Germinal center (tissue), 1 donor: ENCODE measurements at regions not wholly inside any gene's neighbourhood (a gene's known extent, or its start where the extent isn't known, plus 50 kb on each side); places are given as distances from the start of the nearest gene placed in this dataset.

Source experiments
- DNase-seq: peaks from one replicate; pipeline ENCODE4 v3.0.0; 2012; ENCODE audit warnings: mixed read lengths, low spot score

DNA sequence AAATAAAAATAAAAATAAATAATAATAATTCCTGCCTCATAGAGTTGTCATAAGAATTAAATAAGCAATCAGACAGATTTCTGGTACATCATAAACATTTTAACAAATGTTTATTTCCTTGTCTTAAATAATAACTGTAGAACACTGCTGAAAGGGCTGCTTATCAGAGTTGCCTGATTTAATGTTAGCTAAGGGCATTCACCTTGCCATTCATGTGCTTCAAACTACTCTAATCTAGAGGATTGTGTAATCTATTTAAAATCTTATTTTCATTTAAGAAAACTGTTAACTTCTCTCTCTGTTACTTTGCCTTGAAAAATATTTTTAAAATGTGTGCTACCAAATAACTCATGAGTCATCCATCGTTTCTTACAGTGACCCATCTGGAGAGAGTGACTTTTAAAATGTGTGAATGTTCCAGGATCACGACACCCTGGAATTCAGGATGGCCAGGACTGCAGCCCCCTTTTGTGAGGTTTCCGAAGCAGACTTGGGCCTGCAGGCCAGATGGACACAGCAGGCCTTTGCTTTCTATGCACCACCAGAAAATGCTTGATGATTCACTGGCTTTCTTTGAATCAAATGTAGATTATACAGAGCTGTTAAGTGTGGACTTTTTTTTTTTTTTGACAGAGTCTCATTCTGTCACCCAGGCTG is 109.1 kb upstream of the TNS3 start:
- no peak for DNase-seq

DNA sequence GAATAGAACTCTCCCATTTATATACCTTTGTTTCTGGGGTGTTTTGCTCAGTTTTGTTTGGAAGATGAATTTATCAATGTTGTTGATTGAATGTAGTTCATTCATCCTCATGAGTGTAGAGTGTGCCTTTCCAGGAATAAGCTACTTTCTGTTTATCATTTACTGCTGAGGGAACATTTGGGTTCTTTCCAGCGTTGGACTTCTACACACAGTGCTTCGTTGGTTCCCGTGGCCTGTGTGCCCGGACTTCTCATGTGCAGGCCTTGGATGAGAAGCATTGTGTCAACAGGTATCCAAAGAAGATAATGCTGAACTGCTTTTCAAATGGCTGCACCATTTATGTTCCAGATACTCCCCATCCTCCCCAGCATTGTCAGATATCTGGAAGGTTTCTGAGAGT is 107.6 kb upstream of the TNS3 start:
- DNase-seq, result no peak

DNA sequence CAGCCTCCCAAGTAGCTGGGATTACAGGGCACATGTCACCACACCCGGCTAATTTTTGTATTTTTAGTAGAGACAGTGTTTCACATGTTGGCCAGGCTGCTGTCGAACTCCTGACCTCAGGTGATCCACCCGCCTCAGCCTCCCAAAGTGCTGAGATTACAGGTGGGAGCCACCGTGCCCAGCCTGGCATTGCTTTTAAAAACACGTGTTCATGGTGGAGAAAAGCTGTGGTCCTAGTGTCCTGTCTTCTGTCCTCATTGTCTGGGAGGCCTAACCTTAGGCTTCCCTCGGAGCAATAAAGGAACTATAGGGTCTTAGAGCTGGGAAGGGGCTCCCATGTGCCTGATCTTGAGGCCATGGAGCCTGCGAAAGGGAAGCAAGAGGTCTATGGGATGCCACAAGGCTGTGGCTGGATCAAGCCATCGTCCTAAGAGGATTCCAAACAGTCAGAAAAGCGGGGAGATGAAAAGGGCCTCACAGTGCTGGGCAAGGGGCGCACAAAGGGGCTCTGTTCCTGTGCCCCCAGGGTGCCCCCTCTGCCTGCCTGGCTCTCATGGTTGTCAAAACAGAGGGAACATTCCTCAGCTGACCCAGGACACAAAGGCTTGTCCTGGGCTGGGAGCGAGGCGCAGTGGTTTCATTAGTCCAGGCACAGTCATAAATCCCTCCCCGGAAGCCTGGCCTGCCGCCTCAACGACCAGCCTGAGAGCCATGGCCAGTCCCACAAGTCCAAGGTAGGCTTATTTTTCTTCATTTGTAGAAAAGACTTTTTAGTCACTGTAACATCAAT is 106.6 kb upstream of the TNS3 start:
- DNase-seq, result no peak

DNA sequence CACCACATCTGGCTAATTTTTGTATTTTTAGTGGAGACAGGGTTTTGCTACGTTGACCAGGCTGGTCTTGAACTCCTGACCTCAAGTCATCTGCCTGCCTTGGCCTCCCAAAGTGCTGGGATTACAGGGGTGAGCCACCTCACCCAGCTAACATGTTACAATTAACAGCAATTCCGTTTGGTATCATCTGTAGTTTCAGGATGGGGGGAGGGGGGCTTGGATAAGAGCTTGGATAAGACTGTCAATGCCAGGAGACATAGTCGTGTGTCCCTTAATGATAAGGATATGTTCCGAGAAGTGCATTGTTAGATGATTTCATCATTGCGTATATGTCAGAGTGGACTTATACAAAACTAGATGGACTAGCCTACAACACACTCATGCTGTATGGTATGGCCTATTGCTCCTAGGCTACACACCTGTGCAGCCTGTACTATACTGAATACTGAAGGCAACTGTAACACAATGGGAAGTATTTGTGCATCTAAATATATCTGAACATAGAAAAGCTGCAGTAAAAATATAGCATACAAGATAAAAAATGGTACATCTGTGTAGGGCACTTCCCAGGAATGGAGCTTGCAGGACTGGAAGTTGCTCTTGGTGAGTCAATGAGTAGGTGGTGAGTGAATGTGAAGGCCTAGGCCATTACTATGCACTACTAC is 103.9 kb upstream of the TNS3 start:
- DNase-seq, result no peak

DNA sequence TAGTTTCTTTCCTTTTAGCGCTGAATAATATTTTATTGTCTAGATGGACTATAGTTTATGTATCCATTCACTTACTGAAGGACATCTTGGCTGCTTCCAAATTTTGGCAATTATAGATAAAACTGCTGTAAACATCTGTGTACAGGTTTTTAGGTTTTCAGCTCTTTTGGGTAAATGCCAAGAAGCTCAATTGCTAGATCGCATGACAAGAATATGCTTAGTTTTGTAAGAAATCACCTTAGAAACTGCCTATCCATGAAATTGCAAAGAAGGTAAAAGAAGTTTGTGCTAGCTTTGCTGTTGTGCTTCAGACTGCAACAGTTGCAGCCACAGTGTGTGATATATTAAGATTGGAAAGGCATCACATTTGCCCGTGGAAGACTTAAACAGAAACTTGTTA is 103.2 kb upstream of the TNS3 start:
- DNase-seq, result no peak

DNA sequence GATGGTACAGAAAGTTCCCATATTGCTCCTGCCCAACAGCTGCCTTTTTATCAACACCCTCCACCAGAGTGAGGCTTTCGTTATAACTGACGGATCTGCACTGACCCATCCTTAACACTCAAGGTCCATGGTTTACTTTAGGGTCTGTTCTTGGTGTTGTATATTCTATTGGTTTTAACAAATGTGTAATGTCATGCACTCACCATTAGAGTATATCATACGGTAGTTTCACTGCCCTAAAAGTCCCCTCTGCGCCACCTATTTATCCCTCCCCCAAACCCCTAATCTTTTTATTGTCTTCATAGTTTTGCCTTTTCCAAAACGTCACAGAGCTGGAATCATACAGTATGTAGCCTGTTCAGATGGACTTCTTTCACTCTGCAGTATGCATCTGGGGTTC is 102.8 kb upstream of the TNS3 start:
- DNase-seq, result no peak

DNA sequence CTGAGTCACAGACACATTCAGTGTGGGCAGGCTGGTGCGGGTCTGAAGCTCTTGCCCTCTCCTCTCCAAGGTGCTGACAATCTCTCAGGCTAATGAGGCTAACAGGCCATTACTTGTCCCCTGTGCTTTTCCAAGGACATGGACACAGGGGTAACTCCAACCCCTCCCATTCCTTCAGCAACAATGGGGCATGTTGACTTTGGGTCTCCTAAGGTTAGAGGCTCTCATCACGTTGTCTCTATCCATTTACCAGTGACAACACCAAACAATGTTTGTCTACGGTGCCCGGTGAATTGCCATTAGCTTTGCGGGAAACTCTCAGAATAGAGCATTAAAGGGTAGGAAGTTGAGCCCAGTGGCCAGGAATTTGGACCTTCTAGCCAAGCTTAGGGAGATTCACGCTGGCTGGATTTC is 101.6 kb upstream of the TNS3 start:
- DNase-seq, result no peak

DNA sequence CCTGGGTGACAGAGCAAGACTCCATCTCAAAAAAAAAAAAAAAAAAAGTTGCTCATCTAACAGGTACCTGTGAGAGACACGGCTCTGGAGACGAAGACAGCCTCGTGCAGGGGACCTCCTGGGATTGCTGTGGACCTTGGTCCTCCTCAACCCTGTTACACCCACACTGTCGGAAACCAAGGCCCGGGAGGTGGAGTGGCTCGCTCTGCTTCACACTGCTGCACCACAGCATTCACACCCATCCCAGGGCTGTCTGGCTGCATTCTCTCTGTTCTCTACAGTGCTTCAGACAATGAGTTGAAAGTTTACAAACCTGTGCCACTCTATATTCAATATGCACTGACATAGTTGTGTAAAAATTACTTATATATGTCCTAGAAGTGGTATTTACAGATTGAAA is 101.0 kb upstream of the TNS3 start:
- no peak for DNase-seq

DNA sequence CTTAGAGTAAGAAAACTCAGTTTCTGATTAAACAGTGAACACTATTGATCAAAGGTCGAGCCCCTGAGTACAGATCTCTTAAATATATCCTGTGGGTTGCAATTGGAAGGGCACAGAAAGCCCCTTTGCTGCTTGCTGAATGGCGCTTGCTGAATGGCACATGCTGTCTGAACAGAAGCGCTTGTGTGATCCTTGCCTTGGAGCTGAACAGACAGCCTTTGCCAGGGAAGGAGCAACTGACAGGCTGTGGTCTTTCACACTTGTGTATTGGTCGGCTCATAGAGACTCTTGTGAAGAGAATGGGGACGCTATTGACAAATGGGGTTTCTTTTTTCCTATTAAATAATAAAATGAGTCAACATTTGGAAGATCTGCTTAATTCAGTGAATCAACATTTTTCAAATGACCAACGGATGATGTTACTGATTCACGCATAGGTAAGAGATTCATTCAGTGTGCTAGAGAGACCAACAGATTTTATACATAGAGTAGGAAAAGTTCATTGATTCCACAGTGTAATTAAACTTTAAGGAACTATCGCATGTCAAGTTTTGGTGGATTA is 99.4 kb upstream of the TNS3 start:
- no peak for DNase-seq

DNA sequence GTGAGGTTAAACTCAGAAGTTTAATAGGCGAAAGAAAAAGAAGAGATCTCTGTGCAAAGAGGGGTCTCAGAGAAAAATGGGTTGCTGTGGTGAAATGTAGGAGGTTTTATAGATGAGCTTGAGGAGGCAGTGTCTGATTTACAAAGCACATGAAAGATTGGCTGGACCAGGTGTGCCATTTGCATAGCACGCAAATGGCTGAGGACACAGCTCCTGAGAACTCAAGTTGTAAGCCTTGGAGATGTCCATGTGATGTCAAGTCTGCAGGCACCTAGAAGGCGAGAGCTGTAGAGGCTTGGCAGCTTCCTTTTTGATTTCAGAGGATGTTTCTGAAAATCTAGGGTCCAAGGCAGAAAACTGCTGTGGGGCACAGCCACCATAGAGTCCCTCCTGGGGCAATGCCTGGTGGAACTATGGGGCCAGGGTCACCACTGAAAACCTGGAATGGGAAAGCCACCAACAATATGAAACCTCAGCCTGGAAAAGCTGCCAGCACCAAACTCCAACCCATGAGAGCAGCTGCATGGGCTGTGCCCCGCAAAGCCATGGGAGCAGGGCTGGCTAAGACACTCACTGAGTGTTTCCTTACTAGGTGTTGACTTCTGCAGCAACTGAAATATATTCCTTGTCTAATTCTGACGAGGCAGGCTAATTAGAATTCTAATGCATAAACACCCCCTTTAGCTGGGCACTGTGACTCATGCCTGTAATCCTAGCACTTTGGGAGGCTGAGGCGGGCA is 96.9 kb upstream of the TNS3 start:
- DNase-seq, result no peak

DNA sequence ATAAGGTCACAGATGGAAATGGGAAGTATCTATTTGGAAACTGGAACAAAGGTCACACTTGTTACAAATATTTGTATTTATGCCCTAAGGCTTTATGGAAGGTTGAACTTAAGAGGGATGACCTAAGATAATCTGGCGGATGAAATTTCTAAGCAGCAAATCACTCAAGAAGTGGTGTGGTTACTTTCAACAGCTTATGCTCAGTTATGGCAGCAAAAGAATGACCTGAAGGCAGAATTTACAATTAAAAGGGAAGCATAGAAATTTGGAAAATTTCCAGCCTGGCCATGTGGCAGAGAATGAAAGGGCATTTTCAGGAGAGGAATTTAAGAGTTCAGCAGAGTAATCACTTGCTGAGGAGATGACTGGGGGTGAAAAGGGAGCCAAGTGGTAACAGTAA is 95.8 kb upstream of the TNS3 start:
- DNase-seq, result no peak

DNA sequence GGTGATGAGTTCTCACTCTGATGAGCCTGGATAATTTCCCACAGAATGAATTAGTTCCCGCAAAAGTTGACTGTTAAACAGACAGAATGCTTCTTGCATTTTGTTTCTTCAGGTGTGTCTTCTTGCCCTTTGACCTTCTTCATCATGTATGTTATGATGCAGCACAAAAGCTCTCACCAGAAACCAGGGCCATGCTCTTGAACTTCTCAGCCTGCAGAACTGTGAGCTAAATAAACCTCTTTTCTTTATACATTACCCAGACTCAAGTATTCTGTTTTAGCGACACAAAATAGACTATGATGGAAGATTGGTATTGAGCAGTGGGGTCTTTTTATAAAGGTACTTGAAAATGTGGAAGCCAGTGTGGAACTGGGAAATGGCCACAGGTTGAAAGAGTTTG is 95.2 kb upstream of the TNS3 start:
- DNase-seq, result no peak

DNA sequence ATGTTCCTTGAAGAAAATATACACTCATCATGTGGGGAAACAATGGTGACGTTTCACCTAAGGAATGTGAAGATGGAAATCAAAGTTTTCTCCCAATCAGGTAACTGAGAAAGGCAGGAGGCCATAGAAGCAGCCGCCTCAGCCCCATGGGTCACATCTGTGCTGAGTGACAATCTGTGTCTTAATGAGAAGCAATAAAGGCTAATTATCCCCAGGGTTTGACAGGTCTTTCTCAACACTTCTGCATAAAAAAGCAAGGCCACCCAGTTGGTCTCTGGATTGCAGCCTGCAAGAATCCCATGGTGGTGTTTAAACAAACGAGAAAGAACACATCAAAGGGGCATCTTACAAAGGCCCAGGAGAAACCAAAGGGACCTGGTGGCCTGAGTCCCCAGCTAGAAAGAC is 91.1 kb upstream of the TNS3 start:
- no peak for DNase-seq

DNA sequence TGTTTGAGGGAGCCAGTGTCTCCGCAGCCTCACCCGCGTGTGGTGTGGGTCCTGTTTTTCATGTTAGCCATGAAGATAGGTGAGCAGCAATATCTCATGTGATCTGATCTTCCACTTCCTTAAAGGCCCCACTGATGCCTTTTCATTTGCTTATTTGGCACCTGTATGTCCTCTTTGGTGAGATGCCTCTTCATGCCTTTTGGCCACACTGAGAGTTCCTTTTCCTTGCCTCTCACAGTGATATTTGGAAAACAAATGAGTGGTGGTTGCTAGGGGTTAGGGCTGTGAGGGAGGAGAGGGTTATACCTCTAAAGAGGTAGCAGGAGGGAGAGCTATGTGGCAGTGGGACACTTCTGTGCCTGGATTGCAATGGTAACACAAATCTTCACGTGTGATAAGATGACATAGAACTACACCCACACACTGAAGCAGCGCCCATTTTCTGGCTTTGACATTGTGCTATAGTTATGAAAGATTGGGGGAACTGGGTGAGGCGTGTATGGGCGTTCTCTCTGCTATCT is 90.4 kb upstream of the TNS3 start:
- DNase-seq, result peak; percentile 79

DNA sequence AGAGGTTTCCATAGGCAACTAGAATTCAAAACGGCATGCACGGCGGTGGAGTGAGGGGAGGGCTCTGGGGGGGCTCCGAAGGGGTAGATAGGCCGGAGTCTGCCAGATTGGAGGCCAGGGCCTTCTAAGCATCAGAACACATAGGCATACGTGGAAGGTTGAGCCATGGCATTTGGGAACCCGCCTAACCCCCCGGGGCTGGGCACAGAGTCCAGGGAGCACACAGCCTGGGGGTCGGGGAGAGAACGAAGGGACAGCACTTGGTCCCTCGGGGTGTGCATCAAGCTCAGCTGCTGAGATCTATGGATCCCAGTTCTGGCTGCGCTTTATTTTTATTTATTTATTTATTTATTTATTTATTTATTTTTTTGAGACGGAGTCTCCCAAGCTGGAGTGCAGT is 89.4 kb upstream of the TNS3 start:
- no peak for DNase-seq

DNA sequence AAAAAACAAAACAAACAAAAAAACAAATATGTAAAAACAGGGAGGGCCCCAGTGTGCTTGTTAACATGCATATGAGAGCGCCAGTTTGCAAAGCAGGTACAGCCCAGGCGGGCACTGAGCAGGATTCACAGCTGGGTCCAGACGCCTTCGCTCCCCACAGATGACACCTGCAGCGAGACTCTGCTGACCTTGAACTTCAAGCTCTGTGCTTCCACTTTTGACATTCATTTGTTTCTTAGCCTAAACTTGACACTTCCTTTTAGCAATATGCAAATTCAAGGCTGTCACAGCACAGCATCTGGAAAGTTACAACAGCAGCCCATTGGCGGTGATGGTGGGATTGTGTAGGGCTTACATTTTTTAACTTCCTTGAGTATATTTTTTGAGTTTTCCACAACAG is 88.8 kb upstream of the TNS3 start:
- peak; percentile 87 for DNase-seq

DNA sequence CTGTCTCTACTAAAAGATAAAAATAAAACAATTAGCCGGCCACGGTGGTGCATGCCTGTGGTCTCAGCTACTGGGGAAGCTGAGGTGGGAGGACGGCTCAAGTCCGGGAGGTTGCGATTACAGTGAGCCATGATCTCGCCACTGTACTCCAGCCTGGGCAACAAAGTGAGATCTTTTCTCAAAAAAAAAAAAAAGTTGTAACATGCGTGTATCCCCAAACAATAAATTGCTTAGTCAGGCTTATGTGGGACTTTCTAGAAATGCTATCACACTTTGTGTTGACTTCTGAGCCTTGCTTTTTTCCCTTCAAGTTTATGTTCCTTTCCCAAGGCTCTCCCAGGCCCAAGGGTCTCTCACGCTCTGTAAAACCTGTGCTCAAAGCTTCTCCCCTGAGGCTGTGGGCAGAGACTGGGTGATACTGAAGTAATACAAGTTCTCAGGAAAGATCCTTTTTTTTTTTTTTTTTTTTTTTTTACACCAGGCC is 88.0 kb upstream of the TNS3 start:
- peak; percentile 19 for DNase-seq

DNA sequence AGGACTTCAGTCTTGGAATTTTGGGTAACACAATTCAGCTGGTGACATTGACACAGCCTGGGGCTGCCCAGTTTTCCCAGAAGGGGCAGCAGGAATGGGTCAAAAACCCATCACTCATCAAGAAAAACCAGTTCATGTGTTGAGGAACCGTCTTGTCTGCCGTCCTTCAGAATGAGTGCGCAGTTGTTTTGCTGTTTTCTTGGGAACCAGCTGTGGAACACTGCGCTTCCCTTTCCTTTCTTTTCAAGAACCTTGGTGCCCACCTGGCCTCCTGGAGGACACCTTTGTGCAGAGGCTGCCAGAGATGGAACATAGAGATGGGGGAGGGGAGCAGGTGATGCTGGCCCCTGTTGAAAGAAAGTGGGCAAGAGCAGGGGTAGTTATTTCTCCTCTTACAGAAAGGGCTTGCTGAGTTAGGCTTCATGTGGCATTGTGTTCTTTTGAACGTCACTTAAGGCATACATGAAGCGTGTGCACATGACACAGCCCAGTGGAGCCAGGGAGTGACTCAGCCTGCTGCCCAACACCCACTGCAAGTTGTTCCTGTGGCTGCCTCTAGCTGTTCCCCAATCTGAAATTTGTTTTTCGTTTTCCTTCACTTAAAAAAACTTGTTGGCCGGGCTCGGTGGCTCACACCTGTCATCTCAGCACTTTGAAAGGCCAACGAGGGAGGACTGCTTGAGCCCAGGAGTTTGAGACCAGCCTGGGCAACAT is 87.4 kb upstream of the TNS3 start:
- peak; percentile 90 for DNase-seq

DNA sequence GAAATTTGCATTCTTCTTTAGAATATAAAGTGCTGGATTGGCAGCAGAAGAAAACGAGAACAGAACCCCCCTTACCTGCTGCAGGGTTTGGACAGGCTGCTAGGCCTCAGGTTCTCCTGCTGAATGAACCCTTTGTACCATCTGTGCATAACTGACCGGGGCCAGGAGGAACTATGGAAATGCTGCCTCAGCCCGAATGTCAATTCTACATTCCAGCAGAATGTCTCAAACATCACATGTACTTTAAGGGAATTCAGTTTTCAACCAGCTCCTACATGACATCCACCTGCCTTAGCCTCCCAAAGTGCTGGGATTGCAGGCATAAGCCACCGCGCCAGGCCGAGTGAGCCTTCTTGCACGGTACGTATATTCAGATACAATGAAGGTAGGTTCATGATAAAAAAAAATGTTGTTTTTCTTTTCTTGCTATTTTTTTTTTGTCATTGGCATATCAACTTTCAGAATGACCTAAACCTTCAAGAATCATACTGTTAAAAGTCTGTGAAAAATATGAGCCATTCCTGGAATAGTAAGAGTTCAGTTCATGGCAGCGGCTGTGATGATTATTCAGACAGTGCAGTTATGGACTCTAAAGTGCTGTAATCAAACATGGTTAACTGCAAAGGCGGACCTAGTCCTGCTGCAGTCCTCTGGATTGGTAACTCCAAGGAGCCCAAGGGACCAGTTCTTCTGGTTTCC is 84.4 kb upstream of the TNS3 start:
- no peak for DNase-seq

DNA sequence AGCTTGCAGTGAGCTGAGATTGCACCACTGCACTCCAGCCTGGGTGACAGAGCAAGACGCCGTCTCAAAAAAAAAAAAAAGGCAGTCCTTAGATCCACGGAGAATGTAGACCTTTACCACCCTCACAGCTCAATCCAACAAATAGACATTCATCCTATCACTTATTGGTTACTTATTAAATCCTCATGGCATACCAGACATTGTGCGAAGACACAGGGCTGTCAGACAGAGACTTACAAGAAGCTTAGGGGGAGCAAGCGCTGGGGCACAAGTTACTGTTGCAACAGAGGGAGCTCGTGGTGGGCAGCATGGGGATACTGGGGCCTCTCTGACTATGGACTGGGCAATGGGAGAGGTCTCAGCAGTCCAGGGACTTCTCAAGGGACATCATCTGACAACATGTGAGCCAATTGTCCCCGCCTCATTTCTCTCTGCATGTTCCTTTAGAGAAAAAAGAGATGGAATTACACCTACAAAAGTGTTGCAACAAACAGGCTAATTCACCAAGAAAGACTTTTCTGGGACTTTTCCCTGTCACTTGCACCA is 82.8 kb upstream of the TNS3 start:
- no peak for DNase-seq
